DOHH2 (cell line): ENCODE measurements at regions not wholly inside any gene's neighbourhood (a gene's known extent, or its start where the extent isn't known, plus 50 kb on each side); places are given as distances from the start of the nearest gene placed in this dataset.

Source experiments
- EZH2phosphoT487 ChIP-seq: fragments of 200-600 bp; sonication (generic); IDR thresholded peaks from 2 replicates; pipeline ENCODE4 v1.6.1; 2017; ENCODE audit warnings: borderline replicate concordance, mild to moderate bottlenecking, antibody characterized with exemption, low read length, moderate library complexity, mixed read lengths
- TF ChIP-seq, protein P1 (sequence below): fragments of 200-600 bp; sonication (generic); IDR thresholded peaks from one replicate; pipeline ENCODE4 v1.5.1; 2014; ENCODE audit warnings: antibody characterized with exemption, mild to moderate bottlenecking, low read depth, low read length; ENCODE audit not compliant: poor library complexity, severe bottlenecking

DNA sequence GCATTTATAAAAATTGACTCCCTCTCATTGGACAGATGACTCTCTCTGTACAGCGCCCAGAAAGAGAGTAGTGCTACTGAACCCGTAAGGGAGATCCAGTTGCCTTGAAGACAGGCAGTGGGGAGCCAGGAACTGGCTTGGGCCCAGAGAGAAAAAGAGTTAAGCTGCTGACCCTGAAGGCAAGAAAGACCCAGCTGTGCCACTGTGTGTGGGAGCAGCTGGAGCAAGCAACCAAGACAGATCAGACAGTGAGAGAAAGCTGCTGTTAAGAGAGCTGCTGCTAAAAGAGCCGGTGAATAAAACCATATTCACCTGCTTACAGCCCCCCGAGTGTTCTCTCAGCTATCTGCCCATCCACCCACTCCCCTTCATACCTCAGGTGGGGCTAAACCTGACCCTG lies 149.7 kb upstream of the ADAMTS16 start:
- no peak for TF ChIP-seq EZH2phosphoT487
- TF ChIP-seq, protein P1, sequence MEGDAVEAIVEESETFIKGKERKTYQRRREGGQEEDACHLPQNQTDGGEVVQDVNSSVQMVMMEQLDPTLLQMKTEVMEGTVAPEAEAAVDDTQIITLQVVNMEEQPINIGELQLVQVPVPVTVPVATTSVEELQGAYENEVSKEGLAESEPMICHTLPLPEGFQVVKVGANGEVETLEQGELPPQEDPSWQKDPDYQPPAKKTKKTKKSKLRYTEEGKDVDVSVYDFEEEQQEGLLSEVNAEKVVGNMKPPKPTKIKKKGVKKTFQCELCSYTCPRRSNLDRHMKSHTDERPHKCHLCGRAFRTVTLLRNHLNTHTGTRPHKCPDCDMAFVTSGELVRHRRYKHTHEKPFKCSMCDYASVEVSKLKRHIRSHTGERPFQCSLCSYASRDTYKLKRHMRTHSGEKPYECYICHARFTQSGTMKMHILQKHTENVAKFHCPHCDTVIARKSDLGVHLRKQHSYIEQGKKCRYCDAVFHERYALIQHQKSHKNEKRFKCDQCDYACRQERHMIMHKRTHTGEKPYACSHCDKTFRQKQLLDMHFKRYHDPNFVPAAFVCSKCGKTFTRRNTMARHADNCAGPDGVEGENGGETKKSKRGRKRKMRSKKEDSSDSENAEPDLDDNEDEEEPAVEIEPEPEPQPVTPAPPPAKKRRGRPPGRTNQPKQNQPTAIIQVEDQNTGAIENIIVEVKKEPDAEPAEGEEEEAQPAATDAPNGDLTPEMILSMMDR = no peak
